ENCODE measurements at regions not wholly inside any gene's neighbourhood (a gene's known extent, or its start where the extent isn't known, plus 50 kb on each side); places are given as distances from the start of the nearest gene placed in this dataset.

- no peak overlapping the region for H3K4me3 ChIP-seq (ENCODE audit: low read depth, low read length)
- no peak for TF ChIP-seq MYC (IDR thresholded peaks at IDR 0.05; ENCODE audit: low read depth, low read length)
- TF ChIP-seq, protein P1, sequence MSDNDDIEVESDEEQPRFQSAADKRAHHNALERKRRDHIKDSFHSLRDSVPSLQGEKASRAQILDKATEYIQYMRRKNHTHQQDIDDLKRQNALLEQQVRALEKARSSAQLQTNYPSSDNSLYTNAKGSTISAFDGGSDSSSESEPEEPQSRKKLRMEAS (IDR thresholded peaks at IDR 0.05; ENCODE audit: low read depth, low read length) = no peak
- no peak for TF ChIP-seq POLR2A (IDR thresholded peaks at IDR 0.05; ENCODE audit: extremely low read depth, insufficient read length)
- no peak for TF ChIP-seq CTCF (IDR thresholded peaks at IDR 0.05; ENCODE audit: low read depth, low read length)
- no peak for DNase-seq (ENCODE audit: low read depth)
Observed at GRCh38 chr13:27352698-27353097, 71.7 kb upstream of the GTF3A start.

DNA sequence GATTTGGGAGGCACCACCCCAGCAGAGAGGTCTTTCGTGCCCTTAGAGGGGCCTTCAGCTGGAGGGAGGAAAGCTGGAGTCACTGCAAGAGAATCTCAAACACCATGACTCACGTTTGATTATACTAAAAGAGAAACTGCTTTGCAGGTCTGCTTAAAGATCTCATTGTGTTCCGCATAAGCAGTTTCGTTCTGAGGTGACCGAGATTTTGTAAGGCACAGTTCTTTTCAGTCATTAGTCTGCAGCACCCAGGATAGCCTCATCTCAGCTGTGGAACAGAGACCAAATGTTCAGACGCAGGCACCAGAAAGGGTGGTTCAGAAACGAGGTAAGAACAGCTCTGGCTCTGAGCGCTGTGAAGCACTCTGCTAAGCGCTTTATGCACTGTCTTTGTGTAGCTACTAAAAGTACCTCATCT, 71.2 kb upstream of the GTF3A start:
- no peak for DNase-seq (ENCODE audit: low read depth)
- no peak overlapping the region for H3K4me3 ChIP-seq (ENCODE audit: low read depth, low read length)
- no peak for TF ChIP-seq POLR2A (IDR thresholded peaks at IDR 0.05; ENCODE audit: extremely low read depth, insufficient read length)
- TF ChIP-seq MYC (IDR thresholded peaks at IDR 0.05; ENCODE audit: low read depth, low read length) = no peak
- TF ChIP-seq, protein P1 (IDR thresholded peaks at IDR 0.05; ENCODE audit: low read depth, low read length) = no peak
- no peak for TF ChIP-seq CTCF (IDR thresholded peaks at IDR 0.05; ENCODE audit: low read depth, low read length)

- TF ChIP-seq, protein P1 (IDR thresholded peaks at IDR 0.05; ENCODE audit: low read depth, low read length) = no peak
- DNase-seq (ENCODE audit: low read depth) = no peak
- no peak overlapping the region for H3K4me3 ChIP-seq (ENCODE audit: low read depth, low read length)
Observed at GRCh38 chr13:27353708-27354107, 70.7 kb upstream of the GTF3A start.

DNA sequence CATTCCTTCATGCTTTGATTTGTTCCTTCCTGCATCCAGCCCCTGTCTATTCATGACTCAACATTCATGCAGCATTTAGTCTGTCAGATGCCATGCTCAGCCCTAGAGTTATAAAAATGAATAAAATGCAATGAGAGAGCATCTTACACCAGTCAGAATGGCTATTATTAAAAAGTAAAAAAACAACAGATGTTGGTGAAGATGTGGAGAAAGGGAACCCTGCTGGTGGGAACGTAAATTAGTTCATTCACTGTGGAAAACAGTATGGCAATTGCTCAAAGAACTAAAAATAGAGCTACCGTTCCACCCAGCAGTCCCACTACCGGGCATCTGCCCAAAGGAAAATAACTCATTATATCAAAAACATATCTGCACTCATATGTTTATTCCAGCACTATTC, 70.0 kb upstream of the GTF3A start:
- no peak overlapping the region for H3K4me3 ChIP-seq (ENCODE audit: low read depth, low read length)
- no peak for DNase-seq (ENCODE audit: low read depth)
- TF ChIP-seq MYC (IDR thresholded peaks at IDR 0.05; ENCODE audit: low read depth, low read length) (no peak), POLR2A (IDR thresholded peaks at IDR 0.05; ENCODE audit: extremely low read depth, insufficient read length) (no peak), CTCF (IDR thresholded peaks at IDR 0.05; ENCODE audit: low read depth, low read length) (no peak)
- TF ChIP-seq, protein P1 (IDR thresholded peaks at IDR 0.05; ENCODE audit: low read depth, low read length) = no peak

- DNase-seq (ENCODE audit: low read depth) = no peak
- no peak overlapping the region for H3K4me3 ChIP-seq (ENCODE audit: low read depth, low read length)
- TF ChIP-seq POLR2A (IDR thresholded peaks at IDR 0.05; ENCODE audit: extremely low read depth, insufficient read length) (no peak), MYC (IDR thresholded peaks at IDR 0.05; ENCODE audit: low read depth, low read length) (no peak), CTCF (IDR thresholded peaks at IDR 0.05; ENCODE audit: low read depth, low read length) (no peak)
- TF ChIP-seq, protein P1 (IDR thresholded peaks at IDR 0.05; ENCODE audit: low read depth, low read length) = no peak
Observed at GRCh38 chr13:27355894-27356293, 68.5 kb upstream of the GTF3A start.

DNA sequence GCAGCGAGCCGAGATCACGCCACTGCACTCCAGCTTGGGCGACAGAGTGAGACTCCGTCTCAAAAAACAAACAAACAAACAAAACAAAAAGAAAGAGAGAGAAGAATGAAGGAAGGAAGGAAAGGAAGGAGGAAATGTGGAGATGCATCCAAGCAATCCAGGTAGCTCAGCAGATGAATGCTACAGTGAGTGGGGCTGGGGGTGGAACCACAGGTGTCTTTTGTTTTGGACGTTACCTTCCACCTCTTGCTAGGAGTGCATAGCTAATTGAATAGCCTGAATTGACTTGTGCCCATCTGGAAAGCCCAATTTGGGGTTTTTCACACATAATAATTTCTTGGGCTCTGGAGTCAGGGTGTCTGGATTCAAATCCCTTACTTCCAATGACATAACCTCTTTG, 66.0 kb upstream of the GTF3A start:
- TF ChIP-seq CTCF (IDR thresholded peaks at IDR 0.05; ENCODE audit: low read depth, low read length) = no peak
- TF ChIP-seq POLR2A (IDR thresholded peaks at IDR 0.05; ENCODE audit: extremely low read depth, insufficient read length) = no peak
- no peak for TF ChIP-seq MYC (IDR thresholded peaks at IDR 0.05; ENCODE audit: low read depth, low read length)
- TF ChIP-seq, protein P1 (IDR thresholded peaks at IDR 0.05; ENCODE audit: low read depth, low read length) = no peak
- no peak overlapping the region for H3K4me3 ChIP-seq (ENCODE audit: low read depth, low read length)
- DNase-seq (ENCODE audit: low read depth) = no peak
